H1 (cell line): ENCODE measurements at regions not wholly inside any gene's neighbourhood (a gene's known extent, or its start where the extent isn't known, plus 50 kb on each side); places are given as distances from the start of the nearest gene placed in this dataset.

Experiments
- RAD21 ChIP-seq, 2 experiments: IDR thresholded peaks in 1 of 2; conservative IDR thresholded peaks in 1 of 2; 2 replicates each; pipeline ENCODE4 v1.6.1; 2011; ENCODE audit warnings: low read depth in 2 of 2, low read length in 2 of 2, improper control_type of control experiment in 1 of 2, inconsistent platforms in 1 of 2, mild to moderate bottlenecking in 1 of 2, moderate library complexity in 1 of 2

- TF ChIP-seq RAD21 (IDR thresholded peaks at IDR 0.05 in 1 of 2, conservative IDR thresholded peaks at IDR 0.05 in 1 of 2; ENCODE audit: low read depth in 2 of 2, low read length in 2 of 2): no peak
Measured at GRCh38 chr9:88259001-88259400, 120.7 kb upstream of the SPATA31C2 start (continued).
